GM18498 (cell line): ENCODE measurements at regions not wholly inside any gene's neighbourhood (a gene's known extent, or its start where the extent isn't known, plus 50 kb on each side); places are given as distances from the start of the nearest gene placed in this dataset.
"Not testable (repeated sequence)": the region's sequence is repeated elsewhere in the genome, so short reads cannot be mapped to it uniquely, and the experiment has no call there.

Experiments used
- ATAC-seq: cut with Tn5 transposase; IDR thresholded peaks from one replicate; pipeline ENCODE4 v1.9.1; 2021; ENCODE audit warnings: mild to moderate bottlenecking, moderate library complexity; ENCODE audit not compliant: unreplicated experiment

- peak; percentile 59 for ATAC-seq
These were observed 5419.6 kb upstream of the TPTE start for GRCh38 chr21:5101749-5102148.

GRCh38 chr21:5103880-5104561 lies 5417.4 kb upstream of the TPTE start:
- ATAC-seq, result not testable (repeated sequence)

- ATAC-seq, result not testable (repeated sequence)
These were observed 5416.8 kb upstream of the TPTE start for GRCh38 chr21:5104562-5104928.

GRCh38 chr21:5105939-5106708 lies 5415.3 kb upstream of the TPTE start:
- peak; percentile 48 for ATAC-seq

- ATAC-seq, result peak; percentile 35
These were observed 5414.5 kb upstream of the TPTE start for GRCh38 chr21:5106767-5107464.

GRCh38 chr21:5107637-5108036 lies 5413.7 kb upstream of the TPTE start:
- not testable (repeated sequence) for ATAC-seq

- ATAC-seq, result not testable (repeated sequence)
These were observed 5413.2 kb upstream of the TPTE start for GRCh38 chr21:5108048-5108775.

- not testable (repeated sequence) for ATAC-seq
These were observed 5410.2 kb upstream of the TPTE start for GRCh38 chr21:5111197-5111596.

- not testable (repeated sequence) for ATAC-seq
These were observed 5408.3 kb upstream of the TPTE start for GRCh38 chr21:5113092-5113491.

- not testable (repeated sequence) for ATAC-seq
These were observed 5406.9 kb upstream of the TPTE start for GRCh38 chr21:5114468-5114867.

- not testable (repeated sequence) for ATAC-seq
These were observed 5406.3 kb upstream of the TPTE start for GRCh38 chr21:5114893-5115645.

- ATAC-seq, result not testable (repeated sequence)
These were observed 5405.6 kb upstream of the TPTE start for GRCh38 chr21:5115646-5116343.

- ATAC-seq, result not testable (repeated sequence)
These were observed 5404.8 kb upstream of the TPTE start for GRCh38 chr21:5116344-5117123.

- ATAC-seq, result not testable (repeated sequence)
These were observed 5404.2 kb upstream of the TPTE start for GRCh38 chr21:5117135-5117534.

- ATAC-seq, result not testable (repeated sequence)
These were observed 5403.6 kb upstream of the TPTE start for GRCh38 chr21:5117666-5118295.

- ATAC-seq, result peak; percentile 43
These were observed 5403.1 kb upstream of the TPTE start for GRCh38 chr21:5118296-5118679.

GRCh38 chr21:5119179-5119578 lies 5402.2 kb upstream of the TPTE start:
- not testable (repeated sequence) for ATAC-seq

- ATAC-seq, result not testable (repeated sequence)
These were observed 5400.0 kb upstream of the TPTE start for GRCh38 chr21:5121399-5121798.
